ENCODE measurements at regions not wholly inside any gene's neighbourhood (a gene's known extent, or its start where the extent isn't known, plus 50 kb on each side); places are given as distances from the start of the nearest gene placed in this dataset.

GRCh38 chr5:165757791-165758190 lies 2252.4 kb downstream of the MAT2B start:
- ATAC-seq (no peak), FAIRE-seq (no peak), DNase-seq (no peak)
- H3K36me3 ChIP-seq, result no peaks in the 10 kb centered on the region
- no peak overlapping the region for H3K4me3 ChIP-seq
- intact Hi-C loops (cut with DNase I), result loop anchor here in 1 of 3 donors (10.0 kb wide), 1 partner anchor 857 kb away; no protein-coding TSS in a partner anchor
- H3K27ac ChIP-seq, result no peak overlapping the region
- no peaks in the 10 kb centered on the region for H3K27me3 ChIP-seq
- 74 to 77% methylated on average over 4 of the region's 4 CpGs for whole genome bisulfite sequencing, 2 donors
- H3K4me1 ChIP-seq, result peaks cover 0 to 5% (median 0%) of the 10 kb centered on the region in 3 donors
- TF ChIP-seq CTCF (IDR thresholded peaks at IDR 0.05), result no peak
- no peaks in the 10 kb centered on the region for H3K9me3 ChIP-seq

- Histone ChIP-seq H3K36me3 (no peaks in the 10 kb centered on the region), H3K27me3 (no peaks in the 10 kb centered on the region), H3K9me3 (no peaks in the 10 kb centered on the region), H3K4me3 (no peak overlapping the region), H3K4me1 (no peaks in the 10 kb centered on the region), H3K27ac (no peak overlapping the region)
- DNase-seq (no peak), FAIRE-seq (no peak), ATAC-seq (no peak)
- TF ChIP-seq CTCF (IDR thresholded peaks at IDR 0.05), result no peak
- WGBS, 2 donors, result 75 to 85% methylated on average over 2 of the region's 2 CpGs
- intact Hi-C loops (cut with DNase I), result no loop called here
These were observed 2269.7 kb downstream of the MAT2B start for GRCh38 chr5:165775111-165775510.

- FAIRE-seq, result no peak
- TF ChIP-seq CTCF (IDR thresholded peaks at IDR 0.05), result no peak
- 34 to 46% methylated on average over 1 of the region's 1 CpG for WGBS, 2 donors
These were observed 2274.1 kb downstream of the MAT2B start for GRCh38 chr5:165779505-165779904.

GRCh38 chr5:165780901-165781300 lies 2275.5 kb downstream of the MAT2B start:
- FAIRE-seq (no peak), DNase-seq (no peak), ATAC-seq (no peak)
- Histone ChIP-seq H3K4me1 (no peaks in the 10 kb centered on the region), H3K4me3 (no peak overlapping the region), H3K27ac (no peak overlapping the region), H3K36me3 (no peaks in the 10 kb centered on the region), H3K27me3 (no peaks in the 10 kb centered on the region), H3K9me3 (no peaks in the 10 kb centered on the region)
- no peak for TF ChIP-seq CTCF (IDR thresholded peaks at IDR 0.05)
- intact Hi-C loops (cut with DNase I), result no loop called here
- 94 to 95% methylated on average over 5 of the region's 5 CpGs for WGBS, 2 donors

More at GRCh38 chr5:165779505-165779904, 2274.1 kb downstream of the MAT2B start:
- no peak overlapping the region for H3K4me3 ChIP-seq
- DNase-seq, result no peak
- ATAC-seq, result no peak
- no peaks in the 10 kb centered on the region for H3K36me3 ChIP-seq
- H3K27me3 ChIP-seq, result no peaks in the 10 kb centered on the region
- no peaks in the 10 kb centered on the region for H3K4me1 ChIP-seq
- H3K9me3 ChIP-seq, result no peaks in the 10 kb centered on the region
- H3K27ac ChIP-seq, result no peak overlapping the region
- intact Hi-C loops (cut with DNase I), result no loop called here

GRCh38 chr5:165781738-165782137 lies 2276.3 kb downstream of the MAT2B start:
- WGBS, 2 donors, result 51 to 55% methylated on average over 4 of the region's 4 CpGs
- FAIRE-seq, result no peak

More at GRCh38 chr5:165781738-165782137, 2276.3 kb downstream of the MAT2B start:
- no peaks in the 10 kb centered on the region for H3K9me3 ChIP-seq
- no peak for TF ChIP-seq CTCF (IDR thresholded peaks at IDR 0.05)
- DNase-seq, result no peak
- no peaks in the 10 kb centered on the region for H3K36me3 ChIP-seq
- no peaks in the 10 kb centered on the region for H3K4me1 ChIP-seq
- no peak overlapping the region for H3K27ac ChIP-seq
- intact Hi-C loops (cut with DNase I), result no loop called here
- H3K4me3 ChIP-seq, result no peak overlapping the region
- ATAC-seq, result peak in 1 of 4 donors; percentile 27
- H3K27me3 ChIP-seq, result no peaks in the 10 kb centered on the region

Measured in pancreas (tissue), 10 donors.